ENCODE measurements at regions not wholly inside any gene's neighbourhood (a gene's known extent, or its start where the extent isn't known, plus 50 kb on each side); places are given as distances from the start of the nearest gene placed in this dataset.

DNA sequence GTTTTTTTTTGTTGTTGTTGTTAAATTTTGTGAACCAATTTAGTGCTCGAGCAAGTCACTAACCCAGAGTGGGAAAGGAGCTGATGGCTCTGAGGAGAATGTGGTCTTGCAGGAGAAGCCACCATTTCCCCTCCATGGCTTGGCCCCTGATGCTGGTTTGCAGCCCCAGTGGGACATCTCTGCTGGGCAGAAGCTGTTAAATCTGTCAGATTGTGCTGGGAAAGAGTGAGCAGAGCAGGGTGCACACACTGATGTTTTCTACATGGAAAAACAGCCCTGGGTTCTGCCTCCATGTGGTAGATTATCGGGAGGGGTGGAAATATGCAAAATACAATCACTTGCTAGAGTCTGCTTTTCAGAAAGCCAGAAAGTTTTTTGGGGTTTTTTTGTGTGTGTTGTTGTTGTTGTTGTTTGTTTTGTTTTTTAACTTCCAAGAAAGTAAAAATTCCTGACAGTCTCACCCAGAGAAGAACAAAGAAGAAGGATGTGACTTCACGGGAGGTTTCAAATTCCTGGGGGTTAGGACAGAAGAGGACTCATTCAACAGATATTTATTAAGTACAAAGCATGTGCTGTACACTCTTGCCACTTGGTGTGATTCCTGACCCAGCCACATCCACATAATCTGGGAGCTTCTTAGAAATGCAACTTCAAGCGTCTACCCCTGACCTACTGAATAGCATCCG lies 133.7 kb downstream of the FOXB1 start:
- TF ChIP-seq, protein P1, sequence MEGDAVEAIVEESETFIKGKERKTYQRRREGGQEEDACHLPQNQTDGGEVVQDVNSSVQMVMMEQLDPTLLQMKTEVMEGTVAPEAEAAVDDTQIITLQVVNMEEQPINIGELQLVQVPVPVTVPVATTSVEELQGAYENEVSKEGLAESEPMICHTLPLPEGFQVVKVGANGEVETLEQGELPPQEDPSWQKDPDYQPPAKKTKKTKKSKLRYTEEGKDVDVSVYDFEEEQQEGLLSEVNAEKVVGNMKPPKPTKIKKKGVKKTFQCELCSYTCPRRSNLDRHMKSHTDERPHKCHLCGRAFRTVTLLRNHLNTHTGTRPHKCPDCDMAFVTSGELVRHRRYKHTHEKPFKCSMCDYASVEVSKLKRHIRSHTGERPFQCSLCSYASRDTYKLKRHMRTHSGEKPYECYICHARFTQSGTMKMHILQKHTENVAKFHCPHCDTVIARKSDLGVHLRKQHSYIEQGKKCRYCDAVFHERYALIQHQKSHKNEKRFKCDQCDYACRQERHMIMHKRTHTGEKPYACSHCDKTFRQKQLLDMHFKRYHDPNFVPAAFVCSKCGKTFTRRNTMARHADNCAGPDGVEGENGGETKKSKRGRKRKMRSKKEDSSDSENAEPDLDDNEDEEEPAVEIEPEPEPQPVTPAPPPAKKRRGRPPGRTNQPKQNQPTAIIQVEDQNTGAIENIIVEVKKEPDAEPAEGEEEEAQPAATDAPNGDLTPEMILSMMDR (conservative IDR thresholded peaks at IDR 0.05; ENCODE audit: low read length): no peak
- no peak for TF ChIP-seq EZH2phosphoT487 (IDR thresholded peaks at IDR 0.05; ENCODE audit: borderline replicate concordance)

Data from Loucy (cell line).